Stimulated activated CD8-positive, alpha-beta memory T cell treated with anti-CD3 and anti-CD28 coated beads, Interleukin-7, amount 100 ng/mL, for 1 hour (primary cell): ENCODE measurements at regions not wholly inside any gene's neighbourhood (a gene's known extent, or its start where the extent isn't known, plus 50 kb on each side); places are given as distances from the start of the nearest gene placed in this dataset.

Experiments used
- DNase-seq, 2 donors: peaks; one replicate each; pipeline ENCODE4 v3.0.0-alpha.2; 2020; ENCODE audit warnings: low read depth in 2 of 2

- no peak for DNase-seq
Observed at GRCh38 chr7:22658031-22658430, 69.0 kb upstream of the IL6 start.

- DNase-seq, result no peak
Observed at GRCh38 chr7:22657479-22657878, 69.5 kb upstream of the IL6 start.

DNA sequence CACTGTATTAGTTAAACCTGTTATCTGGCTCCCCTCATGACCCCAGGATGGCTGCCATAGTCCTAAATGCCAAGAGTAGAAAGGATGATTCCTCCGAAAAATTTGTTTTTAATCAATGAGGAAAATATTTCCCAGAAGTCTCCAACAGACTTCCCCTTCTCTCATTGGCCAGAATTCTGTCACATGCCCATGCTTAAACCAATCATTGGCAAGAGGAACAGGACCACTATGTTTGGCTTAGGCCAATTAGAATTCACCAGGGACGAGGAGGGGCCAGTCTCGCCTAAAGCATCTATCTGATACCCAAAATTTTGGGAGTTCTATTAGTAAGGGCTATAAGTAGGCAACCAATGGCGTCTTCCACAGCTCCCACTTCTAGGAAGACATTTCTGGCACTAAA, 71.2 kb upstream of the IL6 start:
- DNase-seq, result no peak

- no peak for DNase-seq
Observed at GRCh38 chr7:22654831-22655230, 72.2 kb upstream of the IL6 start.

- DNase-seq, result no peak
Observed at GRCh38 chr7:22653951-22654350, 73.0 kb upstream of the IL6 start.

DNA sequence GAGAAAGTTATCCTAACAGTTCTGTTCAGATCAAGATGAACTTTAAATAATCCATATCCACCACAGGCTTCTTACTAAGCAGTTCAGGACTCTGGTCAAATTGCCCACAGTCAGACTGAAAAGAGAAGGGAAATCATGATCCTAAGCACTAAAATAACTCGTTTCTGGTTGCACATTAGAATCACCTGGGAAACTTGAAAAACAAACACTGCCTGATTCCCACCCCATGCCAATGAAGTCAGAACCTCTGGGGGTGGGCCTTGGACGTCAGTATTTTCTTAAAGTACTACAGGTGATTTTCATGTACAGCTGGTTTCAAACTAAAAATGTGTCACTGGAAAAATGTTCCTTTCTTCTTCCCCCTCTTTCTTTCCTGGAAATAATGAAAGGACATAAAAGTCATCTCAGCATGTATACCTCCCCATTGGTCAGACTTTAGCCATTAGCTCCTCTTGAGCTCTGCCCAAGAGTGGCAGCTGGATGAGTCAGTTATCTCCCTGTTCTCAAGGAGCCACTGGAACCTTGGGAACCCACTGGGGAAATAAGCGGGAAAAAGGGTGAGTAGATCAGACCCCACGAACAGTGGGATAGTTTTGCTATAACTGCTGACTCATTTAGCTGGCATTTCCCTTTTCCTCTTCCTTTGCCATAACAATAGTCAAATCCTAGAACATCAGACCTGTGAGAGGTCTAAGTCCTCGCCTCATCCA, 75.3 kb upstream of the IL6 start:
- DNase-seq, result no peak

- no peak for DNase-seq
Observed at GRCh38 chr7:22651036-22651435, 76.0 kb upstream of the IL6 start.

GRCh38 chr7:22649686-22650085, 77.3 kb upstream of the IL6 start:
- no peak for DNase-seq

GRCh38 chr7:22647451-22648257, 79.3 kb upstream of the IL6 start:
- DNase-seq, result no peak

GRCh38 chr7:22645418-22646181, 81.4 kb upstream of the IL6 start:
- DNase-seq, result no peak

DNA sequence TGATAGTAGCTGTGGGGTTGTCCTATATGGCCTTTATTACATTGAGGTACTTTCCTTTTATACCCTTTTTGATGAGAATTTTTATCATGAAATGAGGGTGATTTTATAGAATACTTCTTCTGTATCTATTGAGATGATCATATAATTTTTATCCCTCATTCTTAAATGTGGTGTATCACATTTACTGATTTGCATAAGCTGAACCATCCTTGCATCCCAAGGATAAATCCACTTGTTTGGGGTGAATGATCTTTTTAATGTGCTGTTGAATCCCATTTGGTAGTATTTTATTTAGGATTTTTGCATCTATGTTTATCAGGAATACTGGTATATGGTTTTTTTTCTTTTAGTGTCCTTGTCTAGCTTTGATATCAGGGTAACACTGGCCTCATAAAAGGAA, 84.5 kb upstream of the IL6 start:
- no peak for DNase-seq

DNA sequence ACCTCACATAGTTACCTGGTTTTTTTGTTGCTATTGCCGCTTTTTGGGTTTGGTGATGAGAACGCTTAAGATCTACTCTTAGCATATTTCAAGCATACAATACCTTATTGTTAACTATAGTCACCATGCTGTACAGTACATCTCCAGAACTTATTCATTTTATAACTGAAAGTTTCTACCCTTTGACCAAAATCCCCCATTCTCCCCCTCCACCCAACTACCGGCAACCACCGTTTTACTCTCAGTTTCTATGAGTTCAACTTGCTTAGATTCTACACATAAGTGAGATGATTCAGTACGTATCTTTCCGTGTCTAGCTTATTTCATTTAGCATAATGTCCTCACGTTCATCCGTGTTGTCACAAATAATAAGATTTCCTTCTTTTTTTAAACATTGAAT, 86.7 kb upstream of the IL6 start:
- no peak for DNase-seq

DNA sequence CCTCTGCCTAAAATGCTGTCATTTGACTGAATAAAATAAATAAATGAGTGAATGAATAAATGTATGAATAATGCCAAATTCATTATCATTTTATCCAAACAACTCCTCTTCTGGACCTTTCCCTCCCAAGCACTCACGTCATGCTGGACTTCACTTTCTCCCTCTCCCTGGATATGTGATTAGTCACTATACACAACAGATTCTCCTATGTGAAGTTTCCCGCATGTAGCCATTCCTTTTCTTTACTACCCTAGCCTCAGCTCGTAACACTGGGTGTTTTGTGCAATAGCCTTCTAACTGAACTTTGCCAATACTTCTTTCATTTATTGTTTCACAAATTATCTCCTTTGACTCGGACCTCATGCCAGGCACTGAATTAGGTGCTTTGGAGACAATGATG, 87.6 kb upstream of the IL6 start:
- no peak for DNase-seq

DNA sequence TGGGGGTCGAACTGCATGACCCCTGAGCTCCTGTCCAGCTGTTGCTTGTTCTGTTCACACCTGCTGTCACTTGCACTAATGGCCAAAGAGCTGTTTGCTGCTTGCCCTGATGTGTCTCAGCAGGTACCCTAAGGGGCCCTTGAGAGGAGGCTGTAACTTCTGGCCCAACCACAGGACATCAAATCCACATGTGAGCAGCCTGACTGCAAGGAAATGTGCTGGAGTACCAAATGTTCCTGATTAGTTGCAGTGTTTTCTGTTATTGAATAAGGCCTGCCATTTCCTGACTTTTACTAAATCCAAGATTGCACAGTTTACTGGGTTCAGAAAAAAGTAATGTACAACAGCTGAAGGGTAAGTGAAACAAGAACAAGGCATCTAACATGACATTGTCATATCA, 91.7 kb upstream of the IL6 start:
- no peak for DNase-seq

- no peak for DNase-seq
Observed at GRCh38 chr7:22633954-22634474, 93.0 kb upstream of the IL6 start.

GRCh38 chr7:22633286-22633953, 93.6 kb upstream of the IL6 start:
- no peak for DNase-seq

- no peak for DNase-seq
Observed at GRCh38 chr7:22632674-22633073, 94.3 kb upstream of the IL6 start.

GRCh38 chr7:22631730-22632129, 95.3 kb upstream of the IL6 start:
- DNase-seq, result no peak

- no peak for DNase-seq
Observed at GRCh38 chr7:22630069-22630468, 96.9 kb upstream of the IL6 start.

- DNase-seq, result no peak
Observed at GRCh38 chr7:22629056-22629455, 97.9 kb upstream of the IL6 start.

DNA sequence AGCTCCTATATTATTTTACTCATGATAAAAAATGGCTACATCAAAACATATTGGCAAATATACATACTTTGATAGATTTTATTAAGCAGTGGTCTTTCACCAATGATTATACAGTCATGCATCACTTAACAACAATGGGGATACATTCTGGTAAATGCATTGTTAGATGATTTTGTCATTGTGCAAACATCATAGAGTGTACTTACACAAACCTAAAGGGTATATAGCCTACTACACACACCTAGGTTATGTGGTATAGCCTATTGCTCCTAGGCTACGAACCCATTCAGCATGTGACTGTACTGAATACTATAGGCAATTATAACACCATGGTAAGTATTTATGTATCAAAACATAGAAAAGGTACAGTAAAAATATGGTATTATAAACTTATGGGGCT, 98.9 kb upstream of the IL6 start:
- no peak for DNase-seq

GRCh38 chr7:22627136-22627535, 99.9 kb upstream of the IL6 start:
- DNase-seq, result no peak
